DOHH2 (cell line): ENCODE measurements at regions not wholly inside any gene's neighbourhood (a gene's known extent, or its start where the extent isn't known, plus 50 kb on each side); places are given as distances from the start of the nearest gene placed in this dataset.

Experiments used
- H3F3A ChIP-seq: fragments of 200-600 bp; sonication (generic), shearing (Covaris generic); 2 replicates; pipeline ENCODE4 v1.6.0; 2016; ENCODE audit warnings: antibody characterized with exemption, mild to moderate bottlenecking; ENCODE audit not compliant: control insufficient read depth, insufficient read depth
- H3K27ac ChIP-seq: fragments of 200-600 bp; sonication (generic); 2 replicates; pipeline ENCODE4 v1.5.1; 2014; ENCODE audit warnings: low read depth, mild to moderate bottlenecking, low read length, moderate library complexity
- H3K27me3 ChIP-seq: fragments of 200-600 bp; sonication (generic); 2 replicates; pipeline ENCODE4 v1.6.1; 2014; ENCODE audit warnings: mild to moderate bottlenecking, low read length, mixed read lengths; ENCODE audit not compliant: control insufficient read depth
- H3K36me3 ChIP-seq: fragments of 200-600 bp; sonication (generic); 2 replicates; pipeline ENCODE4 v1.6.1; 2014; ENCODE audit warnings: mild to moderate bottlenecking, low read length, moderate library complexity, mixed read lengths; ENCODE audit not compliant: control insufficient read depth
- H3K4me1 ChIP-seq: fragments of 200-600 bp; sonication (generic); 2 replicates; pipeline ENCODE4 v1.6.1; 2014; ENCODE audit warnings: mild to moderate bottlenecking, low read length, mixed read lengths; ENCODE audit not compliant: control insufficient read depth
- H3K4me2 ChIP-seq: fragments of 200-600 bp; sonication (generic); 2 replicates; pipeline ENCODE4 v1.6.0; 2014; ENCODE audit warnings: mild to moderate bottlenecking, low read length, moderate library complexity
- H3K4me3 ChIP-seq: fragments of 200-600 bp; sonication (generic); 2 replicates; pipeline ENCODE4 v1.5.1; 2014; ENCODE audit warnings: mild to moderate bottlenecking, low read length, mixed read lengths
- H3K79me2 ChIP-seq: fragments of 200-600 bp; sonication (generic); 2 replicates; pipeline ENCODE4 v1.6.1; 2014; ENCODE audit warnings: mild to moderate bottlenecking, low read length, mixed read lengths; ENCODE audit not compliant: control insufficient read depth
- H3K9me2 ChIP-seq: fragments of 200-600 bp; sonication (generic); replicated peaks from 2 replicates; pipeline ENCODE4 v1.6.1; 2014; ENCODE audit warnings: mild to moderate bottlenecking, low read length, mixed read lengths; ENCODE audit not compliant: control insufficient read depth
- H3K9me3 ChIP-seq: fragments of 200-600 bp; sonication (generic); 2 replicates; pipeline ENCODE4 v1.6.1; 2014; ENCODE audit warnings: antibody characterized with exemption, low read length, mixed read lengths; ENCODE audit not compliant: control insufficient read depth, insufficient read depth
- H4K20me1 ChIP-seq: fragments of 200-600 bp; sonication (generic); 2 replicates; pipeline ENCODE4 v1.6.0; 2014; ENCODE audit warnings: low read depth, mild to moderate bottlenecking, antibody characterized with exemption, low read length, moderate library complexity; ENCODE audit not compliant: control insufficient read depth, insufficient read depth
- EZH2phosphoT487 ChIP-seq: fragments of 200-600 bp; sonication (generic); IDR thresholded peaks from 2 replicates; pipeline ENCODE4 v1.6.1; 2017; ENCODE audit warnings: borderline replicate concordance, mild to moderate bottlenecking, antibody characterized with exemption, low read length, moderate library complexity, mixed read lengths
- TF ChIP-seq, protein P1 (sequence below): fragments of 200-600 bp; sonication (generic); IDR thresholded peaks from one replicate; pipeline ENCODE4 v1.5.1; 2014; ENCODE audit warnings: antibody characterized with exemption, mild to moderate bottlenecking, low read depth, low read length; ENCODE audit not compliant: poor library complexity, severe bottlenecking

- H4K20me1 ChIP-seq: no peaks in the 10 kb centered on the region
- H3K4me2 ChIP-seq: no peak overlapping the region
- H3K9me2 ChIP-seq: no peaks in the 10 kb centered on the region
- no peak overlapping the region for H3K4me3 ChIP-seq
- H3K4me1 ChIP-seq: no peaks in the 10 kb centered on the region
- no peaks in the 10 kb centered on the region for H3K36me3 ChIP-seq
- TF ChIP-seq, protein P1, sequence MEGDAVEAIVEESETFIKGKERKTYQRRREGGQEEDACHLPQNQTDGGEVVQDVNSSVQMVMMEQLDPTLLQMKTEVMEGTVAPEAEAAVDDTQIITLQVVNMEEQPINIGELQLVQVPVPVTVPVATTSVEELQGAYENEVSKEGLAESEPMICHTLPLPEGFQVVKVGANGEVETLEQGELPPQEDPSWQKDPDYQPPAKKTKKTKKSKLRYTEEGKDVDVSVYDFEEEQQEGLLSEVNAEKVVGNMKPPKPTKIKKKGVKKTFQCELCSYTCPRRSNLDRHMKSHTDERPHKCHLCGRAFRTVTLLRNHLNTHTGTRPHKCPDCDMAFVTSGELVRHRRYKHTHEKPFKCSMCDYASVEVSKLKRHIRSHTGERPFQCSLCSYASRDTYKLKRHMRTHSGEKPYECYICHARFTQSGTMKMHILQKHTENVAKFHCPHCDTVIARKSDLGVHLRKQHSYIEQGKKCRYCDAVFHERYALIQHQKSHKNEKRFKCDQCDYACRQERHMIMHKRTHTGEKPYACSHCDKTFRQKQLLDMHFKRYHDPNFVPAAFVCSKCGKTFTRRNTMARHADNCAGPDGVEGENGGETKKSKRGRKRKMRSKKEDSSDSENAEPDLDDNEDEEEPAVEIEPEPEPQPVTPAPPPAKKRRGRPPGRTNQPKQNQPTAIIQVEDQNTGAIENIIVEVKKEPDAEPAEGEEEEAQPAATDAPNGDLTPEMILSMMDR: no peak
- TF ChIP-seq EZH2phosphoT487: no peak
- H3K79me2 ChIP-seq: no peaks in the 10 kb centered on the region
- no peaks in the 10 kb centered on the region for H3F3A ChIP-seq
- no peaks in the 10 kb centered on the region for H3K27me3 ChIP-seq
- no peaks in the 10 kb centered on the region for H3K9me3 ChIP-seq
- no peak overlapping the region for H3K27ac ChIP-seq
Observed at GRCh38 chr10:36946598-36946997, 178.8 kb upstream of the ANKRD30A start.

DNA sequence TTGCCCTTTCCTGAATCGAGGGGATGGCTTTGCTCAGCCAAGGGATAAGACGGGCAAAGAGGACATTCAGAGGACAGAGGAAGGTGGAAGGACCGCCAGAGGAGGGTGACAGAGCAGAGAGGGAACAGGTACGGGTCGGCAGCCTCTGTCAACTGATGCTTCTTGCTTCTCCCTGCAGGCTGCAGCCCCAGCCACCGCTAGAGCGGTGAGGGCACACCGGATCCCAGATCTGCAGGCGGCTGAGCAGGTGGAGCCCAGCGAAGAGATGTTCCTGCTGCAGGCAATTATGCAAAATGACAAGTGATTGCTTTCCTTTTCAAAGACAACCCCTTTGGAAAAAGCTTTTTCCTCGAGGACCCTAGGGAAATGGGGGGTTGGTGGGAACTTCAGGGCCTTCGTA, 181.9 kb upstream of the ANKRD30A start:
- H4K20me1 ChIP-seq: no peaks in the 10 kb centered on the region
- H3F3A ChIP-seq: no peaks in the 10 kb centered on the region
- H3K4me2 ChIP-seq: no peak overlapping the region
- no peaks in the 10 kb centered on the region for H3K79me2 ChIP-seq
- no peak for TF ChIP-seq EZH2phosphoT487
- TF ChIP-seq, protein P1: no peak
- no peaks in the 10 kb centered on the region for H3K9me2 ChIP-seq
- no peaks in the 10 kb centered on the region for H3K9me3 ChIP-seq
- no peak overlapping the region for H3K27ac ChIP-seq
- H3K4me1 ChIP-seq: no peaks in the 10 kb centered on the region
- H3K4me3 ChIP-seq: no peak overlapping the region
- no peaks in the 10 kb centered on the region for H3K27me3 ChIP-seq
- H3K36me3 ChIP-seq: no peaks in the 10 kb centered on the region

DNA sequence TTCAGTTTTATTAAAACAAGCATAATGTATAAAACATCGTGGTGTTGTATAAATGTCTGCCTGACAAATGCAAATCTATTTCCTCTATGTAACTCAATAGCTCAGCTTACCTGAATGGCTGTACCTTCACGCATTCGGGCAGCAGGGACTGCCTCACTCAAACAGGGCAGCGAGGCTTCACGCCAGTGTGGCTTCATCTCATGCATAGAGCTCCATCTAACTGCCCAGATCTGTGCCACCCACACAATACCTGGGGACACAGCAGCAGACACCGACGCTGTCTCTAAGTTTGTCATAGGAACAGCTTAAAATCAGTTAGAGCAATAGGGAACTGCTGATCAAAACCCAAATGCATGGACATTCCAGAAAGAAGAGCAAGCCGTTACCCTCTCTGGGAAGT, 182.8 kb upstream of the ANKRD30A start:
- Histone ChIP-seq H4K20me1 (no peaks in the 10 kb centered on the region), H3K27me3 (no peaks in the 10 kb centered on the region), H3K79me2 (no peaks in the 10 kb centered on the region), H3K4me2 (no peak overlapping the region), H3K36me3 (no peaks in the 10 kb centered on the region), H3F3A (no peaks in the 10 kb centered on the region), H3K9me3 (no peaks in the 10 kb centered on the region), H3K27ac (no peak overlapping the region), H3K4me3 (no peak overlapping the region), H3K9me2 (no peaks in the 10 kb centered on the region), H3K4me1 (no peaks in the 10 kb centered on the region)
- no peak for TF ChIP-seq EZH2phosphoT487
- TF ChIP-seq, protein P1: no peak

DNA sequence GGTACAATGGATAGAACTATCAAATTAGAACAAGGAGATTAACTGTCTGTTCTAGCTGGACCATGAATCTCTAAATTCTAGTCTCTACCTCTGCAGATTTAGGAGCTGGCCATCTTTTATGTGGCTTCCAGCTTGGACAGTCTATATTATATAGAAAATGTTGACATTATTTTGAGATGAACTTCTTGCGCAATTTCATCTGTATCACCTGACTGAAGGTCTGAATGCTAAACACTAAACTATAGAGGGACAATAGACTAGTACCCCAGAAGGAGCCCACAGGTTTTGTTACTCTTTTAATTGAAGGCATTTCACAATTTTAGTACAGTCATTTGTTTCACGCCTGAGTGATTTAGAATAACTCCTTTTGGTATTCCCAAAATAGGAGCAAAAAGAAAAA, 222.4 kb upstream of the ANKRD30A start:
- Histone ChIP-seq H3K9me2 (no peaks in the 10 kb centered on the region), H3K4me2 (no peak overlapping the region), H3K27me3 (no peaks in the 10 kb centered on the region), H3F3A (no peaks in the 10 kb centered on the region), H4K20me1 (no peaks in the 10 kb centered on the region), H3K4me3 (no peak overlapping the region), H3K36me3 (no peaks in the 10 kb centered on the region), H3K9me3 (no peaks in the 10 kb centered on the region), H3K79me2 (no peaks in the 10 kb centered on the region), H3K27ac (no peak overlapping the region), H3K4me1 (no peaks in the 10 kb centered on the region)
- TF ChIP-seq, protein P1: no peak
- TF ChIP-seq EZH2phosphoT487: no peak
